Activated CD8-positive, alpha-beta T cell treated with anti-CD3 and anti-CD28 coated beads for 36 hours (primary cell): ENCODE measurements at regions not wholly inside any gene's neighbourhood (a gene's known extent, or its start where the extent isn't known, plus 50 kb on each side); places are given as distances from the start of the nearest gene placed in this dataset.
"Not testable (repeated sequence)": the region's sequence is repeated elsewhere in the genome, so short reads cannot be mapped to it uniquely, and the experiment has no call there.

Source experiments
- ATAC-seq: fragments of 200-7000 bp; cut with Tn5 transposase; one replicate; pipeline ENCODE4 v1.10.0; 2021; ENCODE audit warnings: mild to moderate bottlenecking, moderate library complexity
- CTCF ChIA-PET: fragments of 350-600 bp; sonication (Branson Sonifier 250); formaldehyde crosslinking; loops from one replicate; lab custom pipeline; 2021; ENCODE audit warnings: antibody characterized with exemption; lab: Charles Lee
- POLR2A ChIA-PET: fragments of 350-600 bp; sonication (Branson Sonifier 250); formaldehyde crosslinking; loops from one replicate; lab custom pipeline; 2021; ENCODE audit warnings: antibody characterized with exemption; lab: Charles Lee
- DNase-seq: peaks from one replicate; pipeline ENCODE4 v3.0.0-alpha.2; 2020
- H3K27ac Mint-ChIP-seq: one replicate; pipeline ENCODE4 v1.8.0; 2021; ENCODE audit warnings: mild to moderate bottlenecking, mixed read lengths
- H3K27me3 Mint-ChIP-seq: one replicate; pipeline ENCODE4 v1.8.0; 2021; ENCODE audit warnings: mixed read lengths
- H3K36me3 Mint-ChIP-seq: one replicate; pipeline ENCODE4 v1.8.0; 2021; ENCODE audit warnings: low read depth, mixed read lengths
- H3K4me1 Mint-ChIP-seq: one replicate; pipeline ENCODE4 v1.8.0; 2021; ENCODE audit warnings: low read depth, mixed read lengths
- H3K4me3 Mint-ChIP-seq: one replicate; pipeline ENCODE4 v1.8.0; 2021; ENCODE audit warnings: mild to moderate bottlenecking, moderate library complexity, mixed read lengths
- H3K9me3 Mint-ChIP-seq: one replicate; pipeline ENCODE4 v1.8.0; 2021; ENCODE audit warnings: mixed read lengths
- CTCF ChIP-seq: fragments of 200-600 bp; IDR thresholded peaks from one replicate; pipeline ENCODE4 v1.8.0; 2022; ENCODE audit warnings: antibody characterized with exemption, mild to moderate bottlenecking
- intact Hi-C: fragments of 100-400 bp; cut with micrococcal nuclease; formaldehyde crosslinking; loops from one replicate; pipeline ENCODE4 v1.10.0; 2022

- CTCF ChIA-PET, ATAC-seq, DNase-seq, H3K4me1 Mint-ChIP-seq, H3K9me3 Mint-ChIP-seq, intact Hi-C loops, POLR2A ChIA-PET, H3K4me3 Mint-ChIP-seq, H3K27me3 Mint-ChIP-seq, H3K27ac Mint-ChIP-seq, H3K36me3 Mint-ChIP-seq: not testable (repeated sequence)
Observed at GRCh38 chr21:10424097-10424886, 97.1 kb upstream of the TPTE start.

- H3K36me3 Mint-ChIP-seq, ATAC-seq, POLR2A ChIA-PET, DNase-seq, H3K4me1 Mint-ChIP-seq, intact Hi-C loops, H3K27me3 Mint-ChIP-seq, H3K27ac Mint-ChIP-seq, H3K4me3 Mint-ChIP-seq, H3K9me3 Mint-ChIP-seq, CTCF ChIA-PET: not testable (repeated sequence)
Observed at GRCh38 chr21:10424887-10425145, 96.6 kb upstream of the TPTE start.

- Mint-ChIP-seq H3K27me3 (no peaks in the 10 kb centered on the region), H3K4me3 (no peak overlapping the region), H3K27ac (no peak overlapping the region), H3K4me1 (no peaks in the 10 kb centered on the region), H3K9me3 (no peaks in the 10 kb centered on the region), H3K36me3 (no peaks in the 10 kb centered on the region)
- no peak for ATAC-seq
- CTCF ChIA-PET: no interaction called here
- no peak for DNase-seq
- intact Hi-C loops: no loop called here
- POLR2A ChIA-PET: no interaction called here
- TF ChIP-seq CTCF: peak; percentile 7
Observed at GRCh38 chr21:10425856-10426255, 95.5 kb upstream of the TPTE start.

GRCh38 chr21:10426812-10427211 lies 94.6 kb upstream of the TPTE start:
- intact Hi-C loops, H3K27me3 Mint-ChIP-seq, H3K36me3 Mint-ChIP-seq, POLR2A ChIA-PET, H3K9me3 Mint-ChIP-seq, H3K4me3 Mint-ChIP-seq, ATAC-seq, H3K27ac Mint-ChIP-seq, H3K4me1 Mint-ChIP-seq, CTCF ChIA-PET, DNase-seq: not testable (repeated sequence)

- CTCF ChIA-PET, POLR2A ChIA-PET, H3K36me3 Mint-ChIP-seq, ATAC-seq, DNase-seq, intact Hi-C loops, H3K9me3 Mint-ChIP-seq, H3K27me3 Mint-ChIP-seq, H3K4me1 Mint-ChIP-seq, H3K27ac Mint-ChIP-seq, H3K4me3 Mint-ChIP-seq: not testable (repeated sequence)
Observed at GRCh38 chr21:10427277-10427676, 94.1 kb upstream of the TPTE start.

GRCh38 chr21:10428981-10429534 lies 92.3 kb upstream of the TPTE start:
- H3K9me3 Mint-ChIP-seq, H3K27ac Mint-ChIP-seq, H3K36me3 Mint-ChIP-seq, CTCF ChIA-PET, POLR2A ChIA-PET, H3K4me1 Mint-ChIP-seq, H3K27me3 Mint-ChIP-seq, ATAC-seq, DNase-seq, intact Hi-C loops, H3K4me3 Mint-ChIP-seq: not testable (repeated sequence)

- no peak for DNase-seq
- CTCF ChIA-PET: no interaction called here
Observed at GRCh38 chr21:10430005-10430404, 91.4 kb upstream of the TPTE start.

GRCh38 chr21:10431995-10432394 lies 89.4 kb upstream of the TPTE start:
- POLR2A ChIA-PET, H3K27ac Mint-ChIP-seq, H3K36me3 Mint-ChIP-seq, H3K27me3 Mint-ChIP-seq, H3K4me3 Mint-ChIP-seq, DNase-seq, ATAC-seq, CTCF ChIA-PET, intact Hi-C loops, H3K4me1 Mint-ChIP-seq, H3K9me3 Mint-ChIP-seq: not testable (repeated sequence)

More at GRCh38 chr21:10430005-10430404, 91.4 kb upstream of the TPTE start:
- Mint-ChIP-seq H3K27me3 (no peaks in the 10 kb centered on the region), H3K36me3 (no peaks in the 10 kb centered on the region), H3K4me1 (no peaks in the 10 kb centered on the region), H3K4me3 (no peak overlapping the region), H3K9me3 (peaks cover 3% of the 10 kb centered on the region), H3K27ac (no peak overlapping the region)
- TF ChIP-seq CTCF: no peak
- no peak for ATAC-seq
- intact Hi-C loops: no loop called here
- POLR2A ChIA-PET: no interaction called here

- POLR2A ChIA-PET, ATAC-seq, CTCF ChIA-PET: not testable (repeated sequence)
Observed at GRCh38 chr21:10432456-10432855, 88.9 kb upstream of the TPTE start.

GRCh38 chr21:10437977-10438376 lies 83.4 kb upstream of the TPTE start:
- DNase-seq, H3K4me3 Mint-ChIP-seq, H3K27ac Mint-ChIP-seq, intact Hi-C loops, CTCF ChIA-PET, POLR2A ChIA-PET, H3K36me3 Mint-ChIP-seq, ATAC-seq, H3K4me1 Mint-ChIP-seq, H3K27me3 Mint-ChIP-seq, H3K9me3 Mint-ChIP-seq: not testable (repeated sequence)

More at GRCh38 chr21:10432456-10432855, 88.9 kb upstream of the TPTE start:
- H3K36me3 Mint-ChIP-seq, H3K4me1 Mint-ChIP-seq, intact Hi-C loops, DNase-seq, H3K27ac Mint-ChIP-seq, H3K4me3 Mint-ChIP-seq, H3K27me3 Mint-ChIP-seq, H3K9me3 Mint-ChIP-seq: not testable (repeated sequence)
